IPS DF 6.9 (cell line): ENCODE measurements at regions not wholly inside any gene's neighbourhood (a gene's known extent, or its start where the extent isn't known, plus 50 kb on each side); places are given as distances from the start of the nearest gene placed in this dataset.

Source experiments
- DNase-seq: peaks from one replicate; pipeline ENCODE4 v3.0.0-alpha.2; 2013; ENCODE audit warnings: low read depth, low spot score
- H3K27ac ChIP-seq: one replicate; pipeline ENCODE4 v1.5.1; 2013; ENCODE audit warnings: low read length, control low read depth
- H3K27me3 ChIP-seq: 2 replicates; pipeline ENCODE4 v1.6.1; 2013; ENCODE audit warnings: mild to moderate bottlenecking, low read length; ENCODE audit not compliant: control insufficient read depth, insufficient read depth
- H3K36me3 ChIP-seq: 2 replicates; pipeline ENCODE4 v1.6.1; 2013; ENCODE audit warnings: low read length; ENCODE audit not compliant: control insufficient read depth, insufficient read depth
- H3K4me1 ChIP-seq: 2 replicates; pipeline ENCODE4 v1.6.1; 2013; ENCODE audit warnings: low read length; ENCODE audit not compliant: control insufficient read depth, insufficient read depth
- H3K4me3 ChIP-seq: 2 replicates; pipeline ENCODE4 v1.5.1; 2013; ENCODE audit warnings: mild to moderate bottlenecking, low read length
- H3K9me3 ChIP-seq: 2 replicates; pipeline ENCODE4 v1.6.1; 2013; ENCODE audit warnings: low read length, inconsistent platforms; ENCODE audit not compliant: control insufficient read depth, insufficient read depth
- WGBS: extraction: QIAGEN DNeasy Blood & Tissue Kit; methylation state at CpG from one replicate; pipeline ENCODE4 v1.1.7; 2013; ENCODE audit warnings: mixed read lengths, missing lambda C conversion rate; ENCODE audit not compliant: insufficient read length, insufficient coverage; 5-methylcytosine and 5-hydroxymethylcytosine counted together

GRCh38 chr2:173762221-173762620, 203.0 kb downstream of the SP3 start:
- H3K4me3 ChIP-seq: no peak overlapping the region
- H3K36me3 ChIP-seq: no peaks in the 10 kb centered on the region
- no peak overlapping the region for H3K27ac ChIP-seq
- H3K9me3 ChIP-seq: no peaks in the 10 kb centered on the region
- H3K27me3 ChIP-seq: no peaks in the 10 kb centered on the region
- DNase-seq: no peak
- WGBS: no CpG with 5 or more reads among the region's 2 CpGs
- H3K4me1 ChIP-seq: peaks cover 2% of the 10 kb centered on the region; the same call in 1 of the 2 replicates

GRCh38 chr2:173762864-173763263, 202.3 kb downstream of the SP3 start:
- Histone ChIP-seq H3K27me3 (no peaks in the 10 kb centered on the region), H3K4me3 (no peak overlapping the region), H3K9me3 (no peaks in the 10 kb centered on the region), H3K4me1 (peaks cover 2% of the 10 kb centered on the region; the same call in 1 of the 2 replicates), H3K27ac (no peak overlapping the region), H3K36me3 (no peaks in the 10 kb centered on the region)
- DNase-seq: no peak
- WGBS: no CpG with 5 or more reads among the region's 2 CpGs

- no peak for DNase-seq
- Histone ChIP-seq H3K4me1 (peaks cover 2% of the 10 kb centered on the region; the same call in 1 of the 2 replicates), H3K9me3 (no peaks in the 10 kb centered on the region), H3K27ac (no peak overlapping the region), H3K36me3 (no peaks in the 10 kb centered on the region), H3K27me3 (no peaks in the 10 kb centered on the region), H3K4me3 (no peak overlapping the region)
- no CpG with 5 or more reads among the region's 1 CpG for WGBS
Observed at GRCh38 chr2:173763641-173764040, 201.5 kb downstream of the SP3 start.

- Histone ChIP-seq H3K4me3 (no peak overlapping the region), H3K9me3 (no peaks in the 10 kb centered on the region), H3K27ac (no peak overlapping the region), H3K36me3 (no peaks in the 10 kb centered on the region), H3K27me3 (no peaks in the 10 kb centered on the region), H3K4me1 (peaks cover 2% of the 10 kb centered on the region; the same call in 1 of the 2 replicates)
- no peak for DNase-seq
- no CpG with 5 or more reads among the region's 6 CpGs for WGBS
Observed at GRCh38 chr2:173764094-173764493, 201.1 kb downstream of the SP3 start.

- no peaks in the 10 kb centered on the region for H3K4me1 ChIP-seq
- no peaks in the 10 kb centered on the region for H3K9me3 ChIP-seq
- H3K27ac ChIP-seq: no peak overlapping the region
- no peak for DNase-seq
- WGBS: no CpG with 5 or more reads among the region's 8 CpGs
- no peaks in the 10 kb centered on the region for H3K27me3 ChIP-seq
- no peak overlapping the region for H3K4me3 ChIP-seq
- H3K36me3 ChIP-seq: no peaks in the 10 kb centered on the region
Observed at GRCh38 chr2:173766537-173767289, 198.5 kb downstream of the SP3 start.

- DNase-seq: no peak
- Histone ChIP-seq H3K4me1 (0 out of 2 replicates have a peak, but pooled peaks cover 1% of the 10 kb centered on the region), H3K4me3 (no peak overlapping the region), H3K36me3 (no peaks in the 10 kb centered on the region), H3K27ac (no peak overlapping the region), H3K9me3 (no peaks in the 10 kb centered on the region), H3K27me3 (no peaks in the 10 kb centered on the region)
- no CpG with 5 or more reads among the region's 5 CpGs for WGBS
Observed at GRCh38 chr2:173770947-173771678, 194.1 kb downstream of the SP3 start.

- Histone ChIP-seq H3K4me3 (no peak overlapping the region), H3K27ac (no peak overlapping the region), H3K27me3 (no peaks in the 10 kb centered on the region), H3K9me3 (no peaks in the 10 kb centered on the region), H3K36me3 (no peaks in the 10 kb centered on the region), H3K4me1 (0 out of 2 replicates have a peak, but pooled peaks cover 1% of the 10 kb centered on the region)
- no peak for DNase-seq
- WGBS: no CpG with 5 or more reads among the region's 3 CpGs
Observed at GRCh38 chr2:173772205-173772604, 193.0 kb downstream of the SP3 start.

GRCh38 chr2:173773076-173773475, 192.1 kb downstream of the SP3 start:
- Histone ChIP-seq H3K27ac (no peak overlapping the region), H3K27me3 (no peaks in the 10 kb centered on the region), H3K4me3 (no peak overlapping the region), H3K9me3 (no peaks in the 10 kb centered on the region), H3K4me1 (0 out of 2 replicates have a peak, but pooled peaks cover 1% of the 10 kb centered on the region), H3K36me3 (no peaks in the 10 kb centered on the region)
- no peak for DNase-seq
- no CpG with 5 or more reads among the region's 4 CpGs for WGBS

- DNase-seq: no peak
- no peaks in the 10 kb centered on the region for H3K27me3 ChIP-seq
- no CpG with 5 or more reads among the region's 2 CpGs for WGBS
- no peak overlapping the region for H3K27ac ChIP-seq
- H3K9me3 ChIP-seq: no peaks in the 10 kb centered on the region
- H3K4me1 ChIP-seq: 0 out of 2 replicates have a peak, but pooled peaks cover 1% of the 10 kb centered on the region
- no peaks in the 10 kb centered on the region for H3K36me3 ChIP-seq
- H3K4me3 ChIP-seq: no peak overlapping the region
Observed at GRCh38 chr2:173775440-173775839, 189.7 kb downstream of the SP3 start.

- Histone ChIP-seq H3K36me3 (no peaks in the 10 kb centered on the region), H3K4me1 (no peaks in the 10 kb centered on the region), H3K9me3 (no peaks in the 10 kb centered on the region), H3K4me3 (no peak overlapping the region), H3K27me3 (no peaks in the 10 kb centered on the region), H3K27ac (no peak overlapping the region)
- DNase-seq: no peak
- whole genome bisulfite sequencing: no CpG with 5 or more reads among the region's 4 CpGs
Observed at GRCh38 chr2:173782681-173783080, 182.5 kb downstream of the SP3 start.
